PC-3 (cell line): ENCODE measurements at regions not wholly inside any gene's neighbourhood (a gene's known extent, or its start where the extent isn't known, plus 50 kb on each side); places are given as distances from the start of the nearest gene placed in this dataset.

Experiments
- CTCF ChIP-seq: fragments of 300-600 bp; sonication (generic); conservative IDR thresholded peaks from 2 replicates; pipeline ENCODE4 v1.5.1; 2017; ENCODE audit warnings: antibody characterized with exemption, low read depth, mild to moderate bottlenecking, low read length
- EZH2 ChIP-seq: fragments of 300-600 bp; sonication (generic); IDR thresholded peaks from one replicate; pipeline ENCODE4 v1.6.1; 2017; ENCODE audit warnings: antibody characterized with exemption, mild to moderate bottlenecking, low read length; ENCODE audit not compliant: unreplicated experiment
- EZH2phosphoT487 ChIP-seq: fragments of 300-600 bp; sonication (generic); IDR thresholded peaks from 2 replicates; pipeline ENCODE4 v1.6.1; 2018; ENCODE audit warnings: mild to moderate bottlenecking, antibody characterized with exemption, low read length, borderline replicate concordance

GRCh38 chr4:18518098-18518497, 496.5 kb upstream of the LCORL start:
- TF ChIP-seq CTCF (no peak), EZH2 (no peak), EZH2phosphoT487 (no peak)
